GM23338 (cell line): ENCODE measurements at regions not wholly inside any gene's neighbourhood (a gene's known extent, or its start where the extent isn't known, plus 50 kb on each side); places are given as distances from the start of the nearest gene placed in this dataset.
A peak's percentile ranks its signal among the peaks of the same experiment; 100 is the strongest.

ENCODE experiments used
- ATAC-seq: fragments of 200-7000 bp; cut with Tn5 transposase; 3 replicates; pipeline ENCODE4 v1.9.1; 2020
- DNase-seq: peaks from one replicate; pipeline ENCODE4 v3.0.0-alpha.2; 2015; ENCODE audit warnings: low spot score
- H2AFZ ChIP-seq: fragments of 200-600 bp; sonication (generic); 2 replicates; pipeline ENCODE4 v1.8.0; 2016; ENCODE audit warnings: antibody characterized with exemption, mild to moderate bottlenecking, moderate library complexity
- H3F3A ChIP-seq: fragments of 200-600 bp; sonication (generic); replicated peaks from 2 replicates; pipeline ENCODE4 v1.8.0; 2017; ENCODE audit warnings: antibody characterized with exemption, mixed run types, low read depth
- H3K27ac ChIP-seq: fragments of 200-600 bp; sonication (generic); 2 replicates; pipeline ENCODE4 v1.6.1; 2016; ENCODE audit warnings: low read depth
- H3K27me3 ChIP-seq: fragments of 200-600 bp; sonication (generic); 2 replicates; pipeline ENCODE4 v1.8.0; 2016; ENCODE audit warnings: mild to moderate bottlenecking, mixed run types, moderate library complexity; ENCODE audit not compliant: insufficient read depth
- H3K36me3 ChIP-seq: fragments of 200-600 bp; sonication (generic); 2 replicates; pipeline ENCODE4 v1.8.0; 2016; ENCODE audit warnings: mild to moderate bottlenecking; ENCODE audit not compliant: insufficient read depth
- H3K4me1 ChIP-seq: fragments of 200-600 bp; sonication (generic); 2 replicates; pipeline ENCODE4 v1.8.0; 2016; ENCODE audit warnings: mild to moderate bottlenecking, moderate library complexity; ENCODE audit not compliant: insufficient read depth
- H3K4me2 ChIP-seq: fragments of 200-600 bp; sonication (generic); 2 replicates; pipeline ENCODE4 v1.7.1; 2017; ENCODE audit warnings: mixed run types
- H3K4me3 ChIP-seq: fragments of 200-600 bp; sonication (generic); 2 replicates; pipeline ENCODE4 v1.6.1; 2016; ENCODE audit warnings: mixed run types
- H3K79me2 ChIP-seq: fragments of 200-600 bp; sonication (generic); replicated peaks from 2 replicates; pipeline ENCODE4 v1.8.0; 2017; ENCODE audit warnings: mild to moderate bottlenecking; ENCODE audit not compliant: insufficient read depth
- H3K9me2 ChIP-seq: fragments of 200-600 bp; sonication (generic); 2 replicates; pipeline ENCODE4 v1.8.0; 2017; ENCODE audit not compliant: insufficient read depth
- H4K20me1 ChIP-seq: fragments of 200-600 bp; sonication (generic); replicated peaks from 2 replicates; pipeline ENCODE4 v1.8.0; 2017; ENCODE audit warnings: mild to moderate bottlenecking; ENCODE audit not compliant: insufficient read depth
- H3K27ac Mint-ChIP-seq: 2 replicates; pipeline ENCODE4 v1.8.0; 2020; ENCODE audit warnings: inconsistent platforms, mild to moderate bottlenecking, moderate library complexity, mixed read lengths
- H3K27me3 Mint-ChIP-seq: 3 replicates; pipeline ENCODE4 v1.8.0; 2022; ENCODE audit warnings: low read depth, mild to moderate bottlenecking, moderate library complexity, mixed read lengths, inconsistent platforms; ENCODE audit not compliant: insufficient read depth, poor library complexity
- H3K36me3 Mint-ChIP-seq: 3 replicates; pipeline ENCODE4 v1.8.0; 2021; ENCODE audit warnings: low read depth, mild to moderate bottlenecking, inconsistent platforms, moderate library complexity, mixed read lengths
- H3K4me1 Mint-ChIP-seq: 3 replicates; pipeline ENCODE4 v1.8.0; 2020; ENCODE audit warnings: mild to moderate bottlenecking, inconsistent platforms, mixed read lengths
- H3K4me3 Mint-ChIP-seq: 3 replicates; pipeline ENCODE4 v1.8.0; 2021; ENCODE audit warnings: moderate library complexity, mild to moderate bottlenecking, inconsistent platforms, mixed read lengths
- H3K9me3 Mint-ChIP-seq: 3 replicates; pipeline ENCODE4 v1.8.0; 2020; ENCODE audit warnings: moderate library complexity, mild to moderate bottlenecking, inconsistent platforms, mixed read lengths
- CREB1 ChIP-seq: fragments of 250-450 bp; sonication (Bioruptor Pico); IDR thresholded peaks from 2 replicates; pipeline ENCODE4 v1.5.0; 2020; ENCODE audit warnings: low read depth, mild to moderate bottlenecking, moderate library complexity
- ETS1 ChIP-seq: IDR thresholded peaks from 2 replicates; pipeline ENCODE4 v1.6.1; 2016; ENCODE audit warnings: antibody characterized with exemption
- EZH2 ChIP-seq: fragments of 200-600 bp; sonication (generic); IDR thresholded peaks from one replicate; pipeline ENCODE4 v1.8.0; 2017; ENCODE audit warnings: antibody characterized with exemption, mild to moderate bottlenecking, low read depth; ENCODE audit not compliant: unreplicated experiment
- EZH2phosphoT487 ChIP-seq: fragments of 200-600 bp; sonication (generic); IDR thresholded peaks from one replicate; pipeline ENCODE4 v1.8.1; 2018; ENCODE audit warnings: antibody characterized with exemption; ENCODE audit not compliant: unreplicated experiment
- JUNB ChIP-seq: IDR thresholded peaks from one replicate; pipeline ENCODE4 v1.6.1; 2016; ENCODE audit warnings: antibody characterized with exemption; ENCODE audit not compliant: unreplicated experiment
- NANOG ChIP-seq: IDR thresholded peaks from 2 replicates; pipeline ENCODE4 v1.6.1; 2016; ENCODE audit warnings: antibody characterized with exemption, borderline replicate concordance
- POLR2AphosphoS5 ChIP-seq: IDR thresholded peaks from 2 replicates; pipeline ENCODE4 v1.6.1; 2016; ENCODE audit warnings: antibody characterized with exemption, low read depth
- STAT1 ChIP-seq: IDR thresholded peaks from one replicate; pipeline ENCODE4 v1.6.1; 2016; ENCODE audit warnings: antibody characterized with exemption; ENCODE audit not compliant: unreplicated experiment
- ZNF114 ChIP-seq: fragments of 250-450 bp; sonication (Bioruptor Pico); IDR thresholded peaks from 2 replicates; pipeline ENCODE4 v1.5.0; 2020; ENCODE audit warnings: mild to moderate bottlenecking, moderate library complexity
- ZNF331 ChIP-seq: fragments of 250-450 bp; sonication (Bioruptor Pico); IDR thresholded peaks from 2 replicates; pipeline ENCODE4 v1.5.0; 2020; ENCODE audit warnings: low read depth, mild to moderate bottlenecking, moderate library complexity
- TF ChIP-seq, protein P1 (sequence below), 2 experiments: fragments of 200-600 bp in 1 of 2; sonication (generic) in 1 of 2; conservative IDR thresholded peaks; 2 replicates each; pipeline versions ENCODE4 v1.5.1 to v1.6.1; 2016 to 2017; ENCODE audit warnings: antibody characterized with exemption in 2 of 2, low read depth in 2 of 2, mild to moderate bottlenecking in 2 of 2, moderate library complexity in 1 of 2
- TF ChIP-seq, protein P2 (sequence below): IDR thresholded peaks from one replicate; pipeline ENCODE4 v1.6.1; 2018; ENCODE audit warnings: antibody characterized with exemption; ENCODE audit not compliant: unreplicated experiment

GRCh38 chr5:171614971-171615653, 170.5 kb upstream of the SMIM23 start:
- TF ChIP-seq ETS1: no peak
- TF ChIP-seq, protein P1, sequence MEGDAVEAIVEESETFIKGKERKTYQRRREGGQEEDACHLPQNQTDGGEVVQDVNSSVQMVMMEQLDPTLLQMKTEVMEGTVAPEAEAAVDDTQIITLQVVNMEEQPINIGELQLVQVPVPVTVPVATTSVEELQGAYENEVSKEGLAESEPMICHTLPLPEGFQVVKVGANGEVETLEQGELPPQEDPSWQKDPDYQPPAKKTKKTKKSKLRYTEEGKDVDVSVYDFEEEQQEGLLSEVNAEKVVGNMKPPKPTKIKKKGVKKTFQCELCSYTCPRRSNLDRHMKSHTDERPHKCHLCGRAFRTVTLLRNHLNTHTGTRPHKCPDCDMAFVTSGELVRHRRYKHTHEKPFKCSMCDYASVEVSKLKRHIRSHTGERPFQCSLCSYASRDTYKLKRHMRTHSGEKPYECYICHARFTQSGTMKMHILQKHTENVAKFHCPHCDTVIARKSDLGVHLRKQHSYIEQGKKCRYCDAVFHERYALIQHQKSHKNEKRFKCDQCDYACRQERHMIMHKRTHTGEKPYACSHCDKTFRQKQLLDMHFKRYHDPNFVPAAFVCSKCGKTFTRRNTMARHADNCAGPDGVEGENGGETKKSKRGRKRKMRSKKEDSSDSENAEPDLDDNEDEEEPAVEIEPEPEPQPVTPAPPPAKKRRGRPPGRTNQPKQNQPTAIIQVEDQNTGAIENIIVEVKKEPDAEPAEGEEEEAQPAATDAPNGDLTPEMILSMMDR (conservative IDR thresholded peaks at IDR 0.05; ENCODE audit: low read depth in 2 of 2): no peak
- TF ChIP-seq ZNF114 (CRISPR knock-in tag): no peak
- TF ChIP-seq JUNB: no peak
- no peak for TF ChIP-seq EZH2phosphoT487
- no peak for TF ChIP-seq CREB1 (CRISPR knock-in tag)
- TF ChIP-seq, protein P2, sequence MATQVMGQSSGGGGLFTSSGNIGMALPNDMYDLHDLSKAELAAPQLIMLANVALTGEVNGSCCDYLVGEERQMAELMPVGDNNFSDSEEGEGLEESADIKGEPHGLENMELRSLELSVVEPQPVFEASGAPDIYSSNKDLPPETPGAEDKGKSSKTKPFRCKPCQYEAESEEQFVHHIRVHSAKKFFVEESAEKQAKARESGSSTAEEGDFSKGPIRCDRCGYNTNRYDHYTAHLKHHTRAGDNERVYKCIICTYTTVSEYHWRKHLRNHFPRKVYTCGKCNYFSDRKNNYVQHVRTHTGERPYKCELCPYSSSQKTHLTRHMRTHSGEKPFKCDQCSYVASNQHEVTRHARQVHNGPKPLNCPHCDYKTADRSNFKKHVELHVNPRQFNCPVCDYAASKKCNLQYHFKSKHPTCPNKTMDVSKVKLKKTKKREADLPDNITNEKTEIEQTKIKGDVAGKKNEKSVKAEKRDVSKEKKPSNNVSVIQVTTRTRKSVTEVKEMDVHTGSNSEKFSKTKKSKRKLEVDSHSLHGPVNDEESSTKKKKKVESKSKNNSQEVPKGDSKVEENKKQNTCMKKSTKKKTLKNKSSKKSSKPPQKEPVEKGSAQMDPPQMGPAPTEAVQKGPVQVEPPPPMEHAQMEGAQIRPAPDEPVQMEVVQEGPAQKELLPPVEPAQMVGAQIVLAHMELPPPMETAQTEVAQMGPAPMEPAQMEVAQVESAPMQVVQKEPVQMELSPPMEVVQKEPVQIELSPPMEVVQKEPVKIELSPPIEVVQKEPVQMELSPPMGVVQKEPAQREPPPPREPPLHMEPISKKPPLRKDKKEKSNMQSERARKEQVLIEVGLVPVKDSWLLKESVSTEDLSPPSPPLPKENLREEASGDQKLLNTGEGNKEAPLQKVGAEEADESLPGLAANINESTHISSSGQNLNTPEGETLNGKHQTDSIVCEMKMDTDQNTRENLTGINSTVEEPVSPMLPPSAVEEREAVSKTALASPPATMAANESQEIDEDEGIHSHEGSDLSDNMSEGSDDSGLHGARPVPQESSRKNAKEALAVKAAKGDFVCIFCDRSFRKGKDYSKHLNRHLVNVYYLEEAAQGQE: no peak
- TF ChIP-seq ZNF331 (CRISPR knock-in tag): no peak
- no peak for TF ChIP-seq NANOG
- no peak for TF ChIP-seq STAT1
- no peak for TF ChIP-seq EZH2
- TF ChIP-seq POLR2AphosphoS5: no peak
- no peak overlapping the region for H3K27ac Mint-ChIP-seq
- peaks cover 9% of the 10 kb centered on the region for H3K4me1 Mint-ChIP-seq
- H3K9me3 Mint-ChIP-seq: no peaks in the 10 kb centered on the region; the same call in 2 of the 3 replicates
- no peaks in the 10 kb centered on the region for H3K79me2 ChIP-seq
- no peaks in the 10 kb centered on the region for H3K36me3 Mint-ChIP-seq
- peak; percentile 91 for ATAC-seq
- peaks cover 13% of the 10 kb centered on the region; the same call in 1 of the 2 replicates for H3K4me1 ChIP-seq
- H3K9me2 ChIP-seq: no peaks in the 10 kb centered on the region
- H3K27me3 ChIP-seq: peaks cover 9% of the 10 kb centered on the region; the same call in 1 of the 2 replicates
- no peaks in the 10 kb centered on the region for H3K36me3 ChIP-seq
- no peak overlapping the region for H3K27ac ChIP-seq
- H3K4me3 Mint-ChIP-seq: no peak overlapping the region
- peaks cover 36% of the 10 kb centered on the region for H3K27me3 Mint-ChIP-seq
- no peak overlapping the region for H3K4me3 ChIP-seq
- H2AFZ ChIP-seq: no peak overlapping the region
- no peaks in the 10 kb centered on the region for H3F3A ChIP-seq
- H4K20me1 ChIP-seq: no peaks in the 10 kb centered on the region
- peak; percentile 66 for DNase-seq
- H3K4me2 ChIP-seq: 0 out of 2 replicates have a peak overlapping the region, but pooled peaks have one; percentile 55
